ENCODE measurements at regions not wholly inside any gene's neighbourhood (a gene's known extent, or its start where the extent isn't known, plus 50 kb on each side); places are given as distances from the start of the nearest gene placed in this dataset.
A peak's percentile ranks its signal among the peaks of the same experiment; 100 is the strongest.

GRCh38 chr7:47724335-47724982 is 142.5 kb upstream of the TNS3 start:
- DNase-seq (ENCODE audit: low read depth) = peak; percentile 36

- DNase-seq (ENCODE audit: low read depth) = no peak
Observed at GRCh38 chr7:47722126-47722525, 140.2 kb upstream of the TNS3 start.

DNA sequence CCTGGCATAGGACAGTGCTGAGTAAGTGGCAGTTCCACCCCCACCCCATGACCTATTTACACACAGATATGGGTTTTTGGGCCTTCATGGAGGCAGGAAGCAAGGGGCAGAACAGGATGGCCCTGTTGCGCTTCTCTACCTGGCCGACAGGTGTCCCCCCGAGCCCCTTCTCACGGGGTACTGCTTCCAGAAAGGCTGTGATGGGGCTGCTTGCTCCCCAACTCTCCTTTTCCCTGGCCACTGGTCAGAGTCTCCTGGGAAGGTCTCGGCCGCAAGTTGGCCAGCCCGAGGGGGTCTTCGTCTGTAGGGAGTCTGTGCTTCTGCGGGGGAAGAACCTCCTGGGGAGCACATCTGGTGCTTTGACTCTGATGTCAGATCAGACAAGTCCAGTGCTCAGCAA is 139.8 kb upstream of the TNS3 start:
- DNase-seq (ENCODE audit: low read depth) = no peak

- DNase-seq (ENCODE audit: low read depth) = no peak
Observed at GRCh38 chr7:47720907-47721244, 139.0 kb upstream of the TNS3 start.

- peak; percentile 75 for DNase-seq (ENCODE audit: low read depth)
Observed at GRCh38 chr7:47720141-47720906, 138.4 kb upstream of the TNS3 start.

GRCh38 chr7:47719675-47720074 is 137.8 kb upstream of the TNS3 start:
- no peak for DNase-seq (ENCODE audit: low read depth)

- DNase-seq (ENCODE audit: low read depth) = no peak
Observed at GRCh38 chr7:47715631-47716068, 133.7 kb upstream of the TNS3 start.

DNA sequence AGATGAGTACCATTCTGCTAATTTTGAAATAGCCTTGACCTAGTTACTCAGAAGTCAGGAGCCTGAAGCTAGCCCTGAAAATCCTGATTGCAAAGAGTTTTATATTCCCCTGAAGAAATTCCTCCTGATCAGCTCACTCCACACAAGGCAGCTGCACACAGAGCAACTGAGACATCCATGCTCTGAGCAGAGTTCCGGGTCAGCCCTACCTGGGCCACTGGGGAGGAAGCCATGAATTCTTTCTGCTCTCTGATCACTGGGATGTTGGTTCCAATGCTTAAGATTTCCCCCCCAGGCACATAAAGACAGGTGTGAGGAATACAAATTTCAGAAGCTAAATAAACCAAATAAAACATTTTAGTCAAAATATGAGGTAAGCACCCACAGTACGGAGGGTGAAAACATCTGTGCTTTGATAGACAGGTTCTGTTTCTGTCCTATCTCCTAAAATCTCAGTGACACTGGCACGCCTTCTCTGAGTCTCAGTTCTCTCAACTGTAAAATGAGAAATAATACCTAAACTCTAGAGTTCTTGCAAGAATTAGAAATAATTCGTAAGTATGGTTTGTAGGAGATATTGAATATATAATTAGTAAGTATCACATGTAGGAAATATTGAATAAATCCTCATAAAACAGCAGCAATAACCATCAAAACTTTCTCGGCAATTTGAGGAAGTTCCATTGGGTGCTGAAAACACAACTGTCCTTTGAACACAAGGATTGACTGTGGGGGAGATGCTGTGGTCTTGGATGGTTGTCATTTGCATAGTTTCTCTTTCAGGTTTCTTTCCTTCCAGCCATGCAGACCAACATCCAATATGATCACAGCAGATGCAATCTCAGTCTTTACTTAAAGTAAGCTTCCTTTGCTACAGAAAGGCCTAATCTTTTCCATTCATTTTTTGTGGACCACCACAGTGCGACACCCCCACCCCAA is 133.0 kb upstream of the TNS3 start:
- no peak for DNase-seq (ENCODE audit: low read depth)

DNA sequence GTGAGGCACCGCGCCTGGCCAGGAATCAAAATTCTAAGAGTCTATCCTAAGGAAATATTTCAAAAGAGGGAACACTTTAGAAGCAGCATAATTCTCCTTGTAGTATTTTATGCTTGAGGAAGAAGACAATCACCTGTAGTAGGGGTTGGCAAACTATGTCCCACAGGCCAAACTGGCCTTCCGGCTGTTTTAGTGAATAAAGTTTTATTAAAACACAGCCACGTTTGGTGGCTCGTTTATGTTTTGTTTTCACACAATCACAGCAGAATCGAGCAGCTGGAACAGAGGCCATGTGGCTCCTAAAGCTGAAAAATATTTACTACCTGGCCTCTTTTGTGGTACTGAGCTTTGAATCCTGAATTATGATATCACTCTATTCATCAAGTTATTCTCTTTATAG is 131.7 kb upstream of the TNS3 start:
- no peak for DNase-seq (ENCODE audit: low read depth)

- DNase-seq (ENCODE audit: low read depth) = no peak
Observed at GRCh38 chr7:47712416-47712815, 130.5 kb upstream of the TNS3 start.

- DNase-seq (ENCODE audit: low read depth) = no peak
Observed at GRCh38 chr7:47711776-47712175, 129.9 kb upstream of the TNS3 start.

GRCh38 chr7:47710201-47710935 is 128.5 kb upstream of the TNS3 start:
- DNase-seq (ENCODE audit: low read depth) = no peak

- DNase-seq (ENCODE audit: low read depth) = no peak
Observed at GRCh38 chr7:47709451-47709850, 127.5 kb upstream of the TNS3 start.

- no peak for DNase-seq (ENCODE audit: low read depth)
Observed at GRCh38 chr7:47709051-47709450, 127.1 kb upstream of the TNS3 start.

DNA sequence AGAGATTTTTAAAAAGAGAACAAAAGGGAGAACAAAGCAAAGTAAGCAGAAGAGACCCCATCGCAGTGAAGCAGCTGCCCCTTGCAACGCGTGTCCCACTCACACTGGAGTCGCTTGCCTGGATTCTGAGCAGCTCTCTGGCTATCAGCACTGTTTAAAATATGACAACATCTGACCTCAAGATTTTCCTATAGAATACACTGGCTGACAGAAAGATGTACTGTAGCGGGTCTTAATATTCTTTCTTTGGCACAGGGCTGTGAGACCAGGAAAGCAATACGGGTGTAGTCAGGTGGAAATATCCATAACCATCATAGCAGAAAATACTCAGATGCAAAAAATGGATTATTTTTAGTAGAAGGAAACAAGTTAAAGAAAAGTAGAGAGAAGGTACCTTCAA is 125.7 kb upstream of the TNS3 start:
- no peak for DNase-seq (ENCODE audit: low read depth)

DNA sequence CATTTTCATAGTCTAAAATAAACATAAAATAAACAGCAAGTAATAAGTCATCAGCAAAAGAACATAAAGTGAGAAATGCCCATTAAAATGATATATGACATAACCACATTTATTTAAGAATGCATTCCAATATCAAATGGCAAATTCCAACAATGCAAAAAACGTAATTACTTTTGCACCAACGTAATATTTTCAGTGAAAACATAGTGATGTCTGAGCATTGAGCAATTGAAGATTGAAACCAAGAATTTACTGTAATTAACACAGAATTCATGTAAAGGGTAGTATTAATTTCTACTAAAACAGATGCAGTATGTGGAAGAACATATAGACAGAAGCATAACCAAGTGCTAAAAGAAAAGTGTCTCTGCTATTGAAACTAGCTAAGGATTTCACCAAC is 123.0 kb upstream of the TNS3 start:
- DNase-seq (ENCODE audit: low read depth) = no peak

- no peak for DNase-seq (ENCODE audit: low read depth)
Observed at GRCh38 chr7:47702080-47702479, 120.2 kb upstream of the TNS3 start.

GRCh38 chr7:47698386-47698785 is 116.5 kb upstream of the TNS3 start:
- no peak for DNase-seq (ENCODE audit: low read depth)

- no peak for DNase-seq (ENCODE audit: low read depth)
Observed at GRCh38 chr7:47697543-47697942, 115.6 kb upstream of the TNS3 start.

DNA sequence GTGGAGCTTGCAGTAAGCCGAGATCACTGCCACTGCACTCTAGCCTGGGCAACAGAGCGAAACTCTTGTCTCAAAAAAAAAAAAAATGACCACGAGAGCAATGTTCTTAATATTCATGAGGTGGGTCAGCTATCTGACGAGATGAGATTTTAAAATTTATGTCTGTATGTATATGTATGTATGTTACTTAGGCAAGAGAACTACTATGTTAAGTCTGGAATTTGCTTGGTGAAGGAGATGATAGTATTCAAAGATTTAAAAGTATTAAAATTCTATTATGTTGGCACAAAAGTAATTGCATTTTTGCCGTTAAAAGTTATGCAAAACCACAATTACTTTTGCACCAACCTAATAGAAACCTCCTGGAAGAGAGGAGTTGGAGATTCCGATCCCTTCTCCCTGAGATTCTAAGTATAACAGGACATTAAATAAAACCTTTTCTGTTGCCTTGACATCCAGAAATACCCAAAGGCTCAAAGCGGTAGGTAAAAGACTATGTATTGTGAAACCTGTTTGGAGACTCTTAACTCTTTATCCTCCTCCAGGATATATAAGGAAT is 114.3 kb upstream of the TNS3 start:
- DNase-seq (ENCODE audit: low read depth) = no peak

- DNase-seq (ENCODE audit: low read depth) = no peak
Observed at GRCh38 chr7:47693216-47693615, 111.3 kb upstream of the TNS3 start.

- no peak for DNase-seq (ENCODE audit: low read depth)
Observed at GRCh38 chr7:47691988-47692387, 110.1 kb upstream of the TNS3 start.

Measured in GM04504 (cell line).